GM23248 (cell line): ENCODE measurements at regions not wholly inside any gene's neighbourhood (a gene's known extent, or its start where the extent isn't known, plus 50 kb on each side); places are given as distances from the start of the nearest gene placed in this dataset.

ENCODE experiments used
- EZH2 ChIP-seq: fragments of 200-600 bp; sonication (generic); IDR thresholded peaks from 2 replicates; pipeline ENCODE4 v1.6.1; 2018; ENCODE audit warnings: antibody characterized with exemption, mild to moderate bottlenecking; ENCODE audit not compliant: insufficient read depth, poor library complexity, severe bottlenecking
- EZH2phosphoT487 ChIP-seq: fragments of 200-600 bp; sonication (generic); IDR thresholded peaks from 2 replicates; pipeline ENCODE4 v1.6.1; 2018; ENCODE audit warnings: antibody characterized with exemption, moderate library complexity, mild to moderate bottlenecking, low read depth; ENCODE audit not compliant: insufficient read depth

- TF ChIP-seq EZH2phosphoT487 (no peak), EZH2 (no peak)
Observed at GRCh38 chr12:67741270-67741669, 92.7 kb downstream of the DYRK2 start.
